Brain pericyte (primary cell): ENCODE measurements at regions not wholly inside any gene's neighbourhood (a gene's known extent, or its start where the extent isn't known, plus 50 kb on each side); places are given as distances from the start of the nearest gene placed in this dataset.

Source experiments
- DNase-seq: peaks from one replicate; pipeline ENCODE4 v3.0.0-alpha.2; 2012; ENCODE audit warnings: low read depth, low spot score

DNA sequence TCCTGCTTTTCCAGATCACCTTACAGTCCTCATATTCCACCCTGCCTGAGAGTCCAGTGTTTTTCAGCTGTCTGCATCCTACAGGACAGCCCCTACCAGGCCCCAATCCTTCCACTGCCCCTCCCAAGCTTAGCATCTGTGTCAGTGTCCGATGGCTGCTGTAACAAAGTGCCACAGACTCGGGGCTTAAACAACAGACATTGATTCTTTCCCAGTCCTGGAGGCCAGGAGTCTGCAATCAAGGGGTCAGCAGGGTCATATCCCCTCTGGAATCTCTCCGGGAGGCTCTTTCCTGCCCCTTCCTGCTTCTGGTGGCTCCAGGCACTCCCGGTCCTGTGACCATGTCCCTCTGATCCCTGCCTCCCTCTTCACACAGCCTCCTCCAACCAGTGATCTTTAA is 396.6 kb upstream of the MAP3K7 start:
- DNase-seq: no peak

DNA sequence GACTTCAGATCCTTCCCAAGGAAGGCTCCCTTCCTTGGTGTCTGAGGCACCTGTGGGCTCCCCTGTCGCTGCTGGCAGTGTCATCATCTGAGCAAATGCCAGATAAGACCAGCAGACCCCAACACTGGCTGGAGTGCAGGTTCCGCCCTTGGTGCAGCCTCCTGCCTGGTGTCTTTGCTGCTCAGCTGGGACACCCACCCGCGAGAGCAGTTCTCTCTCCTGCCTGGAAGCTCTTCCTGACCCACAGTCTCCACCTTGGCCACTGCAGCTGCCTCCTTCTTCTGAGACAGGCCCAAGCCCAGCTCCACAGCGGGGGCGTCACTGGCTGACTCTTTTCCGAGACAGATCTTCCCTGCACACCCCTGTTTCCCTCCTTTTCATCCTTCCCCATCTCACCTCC is 395.7 kb upstream of the MAP3K7 start:
- DNase-seq: no peak

DNA sequence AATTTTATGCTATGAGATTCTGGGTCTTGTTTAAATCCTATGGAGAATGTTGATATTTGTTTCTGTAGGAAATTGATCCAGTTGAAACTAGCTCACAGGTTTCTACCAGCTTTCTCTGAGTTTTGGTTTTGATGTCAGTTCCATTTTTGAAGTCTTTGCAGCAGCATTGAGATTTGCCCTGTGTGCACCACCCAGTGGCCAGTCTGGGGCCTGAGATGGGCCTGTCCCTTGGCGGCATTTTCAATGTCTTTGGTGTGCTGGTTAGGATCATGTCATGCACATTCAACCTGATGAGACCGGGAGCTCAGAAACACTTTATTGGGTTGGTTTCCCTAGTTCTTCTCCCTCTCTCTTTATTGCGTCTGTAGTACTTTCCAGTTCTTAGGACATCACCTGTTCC is 395.2 kb upstream of the MAP3K7 start:
- DNase-seq: no peak

DNA sequence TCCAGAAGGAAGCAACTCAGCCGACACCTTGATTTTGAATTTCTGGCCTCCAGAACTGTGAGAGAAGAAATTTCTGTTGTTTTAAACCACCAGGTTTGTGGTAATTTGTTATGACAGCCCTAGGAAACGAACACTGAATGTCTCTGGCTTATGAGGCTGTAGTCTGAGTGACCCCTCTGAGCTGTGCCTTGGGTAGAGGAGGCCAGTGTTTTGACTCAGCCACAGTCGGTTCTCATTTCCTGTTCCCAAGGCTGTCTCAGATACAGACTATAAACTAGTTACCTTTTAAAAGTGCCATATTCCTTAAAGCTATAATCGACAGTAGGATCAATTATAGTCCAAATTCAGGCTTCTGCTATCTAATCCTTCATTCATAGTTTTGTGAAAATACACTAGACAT is 391.2 kb upstream of the MAP3K7 start:
- DNase-seq: no peak

DNA sequence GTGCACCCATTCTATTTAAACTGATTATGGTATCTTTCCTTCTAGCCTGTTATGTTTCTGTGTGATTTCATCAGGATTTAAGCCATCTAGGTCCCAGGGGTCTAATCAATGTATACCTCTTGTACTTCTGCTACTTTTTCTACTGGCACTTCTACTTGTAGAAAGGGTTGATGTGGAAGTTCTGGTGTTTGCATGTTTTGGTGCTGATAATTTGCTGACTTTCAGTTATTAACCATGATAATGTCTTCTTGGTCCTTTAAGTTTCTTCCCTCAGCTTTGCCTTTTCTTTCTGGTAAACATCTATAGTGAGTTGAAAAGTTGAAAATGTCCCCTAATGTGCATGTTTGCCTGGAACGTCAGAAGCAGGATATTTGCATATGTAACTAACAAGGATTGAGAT is 390.6 kb upstream of the MAP3K7 start:
- no peak for DNase-seq

DNA sequence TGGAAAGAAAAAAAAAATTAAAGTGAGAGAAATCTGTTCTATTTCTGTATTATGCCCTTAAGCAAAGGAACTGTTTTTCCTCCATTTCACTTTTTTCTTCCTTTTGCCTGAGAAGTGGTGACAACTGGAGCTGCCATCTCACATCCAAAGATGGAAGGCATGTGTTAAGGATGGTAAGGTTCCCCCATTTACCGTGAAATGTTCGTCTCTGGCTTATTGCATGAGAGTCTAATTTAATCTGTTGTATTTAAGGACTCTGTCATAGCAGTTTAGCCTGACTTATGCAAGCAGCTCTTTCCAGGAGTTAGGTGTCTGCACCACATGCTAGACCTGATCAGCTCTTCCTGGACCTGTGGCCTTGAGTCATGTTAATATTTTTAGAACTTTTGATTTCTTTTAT is 389.5 kb upstream of the MAP3K7 start:
- DNase-seq: no peak

DNA sequence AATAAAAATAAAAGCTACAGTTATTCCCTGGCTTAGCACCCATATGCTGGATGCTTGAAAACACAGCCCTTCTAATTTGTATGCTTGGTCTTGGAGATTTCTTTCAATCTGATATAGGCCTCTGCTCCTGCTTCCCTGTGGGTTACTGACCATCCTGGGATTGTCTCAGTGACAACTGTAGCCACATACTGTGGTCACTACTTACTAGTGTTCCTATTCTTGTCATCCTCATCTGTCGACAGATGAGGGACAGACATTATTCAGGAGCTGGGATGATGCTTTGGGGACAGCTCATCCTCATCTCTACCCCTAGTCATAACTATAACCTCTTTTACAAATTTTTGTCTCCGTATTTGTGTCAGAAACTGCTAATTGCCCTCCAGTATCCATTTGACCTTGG is 388.9 kb upstream of the MAP3K7 start:
- no peak for DNase-seq

DNA sequence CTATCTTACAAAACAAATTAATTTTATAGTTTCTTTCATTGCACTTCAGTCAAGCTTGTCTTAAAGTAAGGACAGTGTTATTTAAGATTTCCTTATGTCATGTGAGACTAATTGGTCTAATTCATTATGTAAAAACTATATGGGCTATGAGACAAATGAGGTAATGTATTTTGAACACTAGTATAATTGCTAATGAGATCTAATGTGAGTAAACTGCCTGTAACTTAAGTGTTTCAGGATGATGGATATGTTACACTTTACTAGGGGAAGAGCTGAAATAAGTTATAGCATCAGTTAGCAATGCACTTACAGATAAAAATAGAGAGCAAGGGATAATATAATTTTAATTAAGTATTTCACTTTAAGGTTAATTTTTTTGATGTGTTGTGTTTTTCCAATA is 386.3 kb upstream of the MAP3K7 start:
- no peak for DNase-seq

DNA sequence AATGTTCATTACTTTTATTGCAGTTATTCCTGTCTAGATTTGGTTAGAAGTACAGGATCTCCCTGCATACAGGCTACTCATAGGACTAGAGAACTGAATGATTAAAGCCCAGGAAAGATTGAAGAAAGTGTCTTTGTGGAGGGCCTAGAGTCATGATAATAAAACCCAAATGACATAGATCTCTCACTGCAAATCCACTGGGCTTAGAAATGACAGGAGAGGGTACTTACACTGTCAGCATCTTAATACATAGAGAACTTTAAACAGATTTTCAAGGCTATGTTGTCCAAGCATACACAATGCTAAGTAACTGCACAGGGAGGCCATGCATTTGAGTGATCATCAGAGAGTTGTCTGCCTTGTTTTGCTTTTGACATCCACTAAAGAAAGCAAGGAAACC is 383.8 kb upstream of the MAP3K7 start:
- DNase-seq: no peak

DNA sequence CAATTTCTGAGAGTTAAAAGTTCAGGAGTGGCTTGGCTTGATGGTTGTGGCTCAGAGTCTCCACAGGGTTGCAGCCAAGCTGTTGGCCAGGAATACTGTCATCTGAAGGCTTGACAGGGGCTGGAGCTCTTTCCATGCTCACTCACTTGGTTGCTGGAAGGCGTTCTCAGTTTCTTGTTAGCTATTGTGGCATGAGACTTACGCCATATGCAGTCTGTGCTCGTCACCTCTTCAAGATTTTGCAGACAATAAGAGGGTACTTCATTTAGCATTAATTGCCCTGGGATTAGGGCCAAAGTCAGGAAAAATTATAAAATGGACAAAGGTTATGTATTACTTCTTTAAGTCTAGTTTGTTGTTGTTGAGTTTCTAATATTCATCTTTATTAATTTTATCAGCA is 380.6 kb upstream of the MAP3K7 start:
- DNase-seq: no peak

GRCh38 chr6:90960324-90960723 is 373.5 kb upstream of the MAP3K7 start:
- DNase-seq: no peak

GRCh38 chr6:90955246-90955645 is 368.4 kb upstream of the MAP3K7 start:
- DNase-seq: no peak

DNA sequence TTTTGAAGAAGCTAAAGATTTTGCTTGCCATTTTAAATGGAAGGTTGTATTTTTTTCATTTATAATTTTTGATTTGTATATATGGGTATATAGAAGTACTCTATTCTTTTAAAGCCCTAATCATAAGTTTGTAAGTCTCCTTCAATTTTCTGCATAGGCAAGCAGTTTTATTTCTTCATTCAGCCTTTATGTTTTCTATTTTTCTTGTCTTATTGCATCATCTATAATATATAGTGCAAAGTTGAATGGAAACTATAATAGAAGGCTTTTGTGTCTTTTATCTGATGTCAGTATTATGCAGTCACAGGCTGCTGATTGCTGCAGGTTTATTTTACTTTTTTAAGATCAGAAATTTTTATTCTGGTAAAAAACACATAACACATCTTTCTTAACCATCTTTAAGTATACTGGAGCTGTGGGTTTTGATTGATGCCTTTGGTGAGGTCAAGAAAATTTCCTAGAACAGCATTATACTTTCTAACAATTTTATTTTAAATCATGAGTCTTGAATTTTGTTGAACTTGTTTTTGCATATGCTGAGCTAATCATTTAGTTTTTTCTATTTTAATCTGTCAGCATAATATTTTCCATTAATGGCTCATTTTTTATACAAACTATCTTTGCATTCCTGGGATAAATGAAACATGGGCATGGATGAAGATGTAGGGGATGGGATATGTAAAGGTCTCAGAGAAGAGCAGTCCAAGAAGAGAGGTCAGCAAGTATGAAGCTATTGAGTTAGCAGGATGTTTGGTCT is 366.7 kb upstream of the MAP3K7 start:
- no peak for DNase-seq

- DNase-seq: no peak
Measured at GRCh38 chr6:90952176-90952575, 365.3 kb upstream of the MAP3K7 start.

- DNase-seq: no peak
Measured at GRCh38 chr6:90948540-90948939, 361.7 kb upstream of the MAP3K7 start.

DNA sequence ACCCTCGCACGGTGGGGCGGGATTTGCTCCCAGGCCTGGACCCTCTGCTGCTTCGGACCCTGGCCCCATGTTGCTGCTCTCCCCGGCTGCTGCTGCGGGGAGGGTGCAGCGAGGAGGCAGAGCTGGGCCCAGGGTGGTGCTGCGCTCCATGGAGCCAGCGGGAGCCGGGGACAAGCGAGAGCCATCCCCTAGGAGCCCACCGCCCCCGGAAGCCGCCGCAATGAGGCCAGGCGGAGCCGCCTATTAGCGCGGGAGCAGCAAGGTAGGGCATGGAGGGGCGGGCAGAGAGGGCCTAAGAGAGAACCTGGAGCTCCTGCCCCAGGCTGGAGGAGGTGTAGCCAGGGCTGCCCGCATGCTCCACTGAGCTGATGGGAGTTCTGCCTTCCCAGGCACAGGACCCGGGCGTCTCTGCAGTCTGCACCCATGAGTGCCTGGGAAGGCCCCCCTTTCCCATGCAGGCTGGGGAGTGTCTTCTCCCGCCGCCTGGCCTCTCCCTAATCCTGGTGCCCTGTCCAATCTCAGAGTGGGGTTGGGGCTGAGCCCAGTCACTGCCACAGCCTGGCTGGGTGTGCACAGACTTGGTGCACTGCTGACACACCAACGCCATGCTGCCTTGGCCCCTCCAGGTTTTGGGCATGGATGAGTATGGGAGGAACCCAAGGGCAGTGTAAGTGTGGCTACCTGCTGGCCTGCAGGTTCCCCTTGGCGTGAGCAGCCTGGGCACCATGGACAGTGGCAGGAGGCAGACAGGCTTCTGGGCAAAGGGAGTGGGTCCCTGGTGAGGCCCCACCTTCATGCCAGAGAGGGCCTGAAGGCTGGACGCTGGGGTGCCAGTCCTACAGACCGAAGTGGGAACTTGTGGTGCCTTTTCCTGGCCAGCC is 360.6 kb upstream of the MAP3K7 start:
- no peak for DNase-seq

GRCh38 chr6:90941885-90942284 is 355.0 kb upstream of the MAP3K7 start:
- DNase-seq: no peak

- peak; percentile 43 for DNase-seq
Measured at GRCh38 chr6:90940812-90941481, 354.1 kb upstream of the MAP3K7 start.

DNA sequence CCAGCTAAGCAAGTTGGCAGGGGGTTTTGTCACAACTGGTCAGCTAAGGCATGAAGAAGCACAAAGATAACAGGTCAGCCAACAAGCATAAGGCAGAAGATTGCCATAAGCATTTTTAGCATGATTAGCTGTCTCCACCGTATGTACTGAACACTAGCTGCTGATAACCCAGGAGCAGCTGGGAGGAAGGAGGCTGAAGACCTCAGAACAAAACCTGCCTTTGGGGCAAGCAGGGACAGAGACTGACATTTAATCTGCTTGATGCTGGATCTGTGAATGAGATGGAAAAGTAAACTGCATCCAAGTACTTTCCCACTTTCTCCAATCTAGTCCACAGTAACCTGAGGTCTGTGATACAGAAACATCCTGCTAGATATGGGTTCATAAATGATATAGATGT is 353.0 kb upstream of the MAP3K7 start:
- no peak for DNase-seq

DNA sequence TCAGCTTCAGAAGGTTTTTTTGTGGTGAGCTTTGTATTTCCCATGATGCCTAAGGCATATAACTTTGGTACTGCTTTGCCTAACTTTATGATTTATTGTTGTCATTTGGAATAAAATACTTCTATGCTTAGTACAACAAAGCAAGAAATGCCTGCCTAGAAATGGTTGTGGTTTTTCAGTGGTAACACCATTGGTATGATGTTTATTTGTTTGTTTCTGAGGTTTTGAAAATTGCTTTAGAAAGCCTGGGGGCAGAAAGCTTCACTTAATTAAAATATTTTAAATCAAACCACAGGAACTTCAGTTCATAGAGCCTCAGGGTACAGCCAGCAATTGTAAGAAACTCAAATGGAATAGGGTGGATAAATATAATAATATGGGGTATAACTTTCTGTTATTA is 351.2 kb upstream of the MAP3K7 start:
- DNase-seq: no peak

DNA sequence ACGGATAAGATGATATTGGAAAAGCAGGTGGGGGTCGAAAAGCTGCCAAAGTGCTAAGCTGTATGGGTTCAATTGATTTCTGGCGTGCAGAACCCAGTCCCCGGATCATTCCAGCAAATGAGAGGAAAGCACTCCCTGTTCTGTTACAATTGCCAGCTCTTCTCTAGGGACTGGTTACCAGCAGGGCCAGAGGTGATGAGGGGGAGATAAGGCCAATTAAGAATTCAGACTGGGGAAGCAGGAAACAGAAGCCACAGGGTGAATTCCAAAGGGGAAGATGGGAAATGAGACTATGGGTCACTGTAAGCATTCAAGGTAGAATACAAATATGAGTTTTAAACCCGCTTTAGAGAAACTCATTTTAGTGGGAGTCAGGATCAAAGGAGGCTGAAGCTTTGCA is 349.4 kb upstream of the MAP3K7 start:
- DNase-seq: no peak

GRCh38 chr6:90934966-90935365 is 348.1 kb upstream of the MAP3K7 start:
- no peak for DNase-seq

DNA sequence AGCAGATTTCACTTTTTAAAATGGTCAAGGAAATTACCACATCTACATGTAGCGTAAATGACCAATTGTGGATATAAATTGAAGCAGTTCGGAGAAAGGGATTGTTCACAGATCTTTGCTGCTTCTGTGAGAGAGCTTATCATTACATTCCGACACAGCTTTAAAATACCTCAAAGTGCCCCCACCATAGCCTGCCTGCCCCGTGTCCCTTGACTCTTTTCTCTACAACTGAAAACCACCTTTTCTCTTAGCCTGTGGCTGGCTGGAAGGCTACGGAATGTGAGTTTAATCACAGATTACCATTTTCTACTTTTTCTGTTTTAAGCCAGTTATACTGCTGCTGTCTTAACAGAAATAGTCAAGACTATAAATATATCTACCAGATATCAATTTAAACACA is 347.2 kb upstream of the MAP3K7 start:
- DNase-seq: no peak
